H1 (cell line): ENCODE measurements at regions not wholly inside any gene's neighbourhood (a gene's known extent, or its start where the extent isn't known, plus 50 kb on each side); places are given as distances from the start of the nearest gene placed in this dataset.

ENCODE experiments used
- CTCF ChIA-PET: fragments of 300-600 bp; sonication (Branson Sonifier 250); formaldehyde crosslinking; loops from one replicate; lab custom pipeline; 2021; ENCODE audit not compliant: partially characterized antibody; lab: Charles Lee
- POLR2A ChIA-PET: fragments of 300-600 bp; sonication (Branson Sonifier 250); formaldehyde crosslinking; loops from one replicate; lab custom pipeline; 2021; ENCODE audit warnings: inconsistent platforms; ENCODE audit not compliant: partially characterized antibody; lab: Charles Lee
- DNase-seq, 2 experiments: peaks; one replicate each; pipeline versions ENCODE4 v3.0.0 to v3.0.0-alpha.2; 2010 to 2022; ENCODE audit warnings: low spot score in 2 of 2, low read depth in 1 of 2, mixed read lengths in 1 of 2
- FAIRE-seq: peaks from 2 replicates; lab custom pipeline; 2011; peaks lifted over from hg19 to GRCh38; lab: Jason Lieb, UNC
- H2AFZ ChIP-seq: 2 replicates; pipeline ENCODE4 v1.8.1; 2012; ENCODE audit warnings: low read length, inconsistent platforms
- H2AK5ac ChIP-seq: 2 replicates; pipeline ENCODE4 v1.6.1; 2013; ENCODE audit warnings: low read depth, low read length
- H2BK120ac ChIP-seq: replicated peaks from 2 replicates; pipeline ENCODE3; 2013; ENCODE audit warnings: low read depth, low read length, inconsistent platforms
- H2BK12ac ChIP-seq: 2 replicates; pipeline ENCODE4 v1.6.1; 2013; ENCODE audit warnings: low read depth, low read length
- H2BK15ac ChIP-seq: 2 replicates; pipeline ENCODE4 v1.6.1; 2013; ENCODE audit warnings: low read length
- H2BK20ac ChIP-seq: 2 replicates; pipeline ENCODE4 v1.6.1; 2013; ENCODE audit warnings: low read length
- H2BK5ac ChIP-seq: 2 replicates; pipeline ENCODE4 v1.6.1; 2013; ENCODE audit warnings: low read depth, low read length
- H3K14ac ChIP-seq: 2 replicates; pipeline ENCODE4 v1.6.1; 2013; ENCODE audit warnings: inconsistent platforms; ENCODE audit not compliant: insufficient read length
- H3K18ac ChIP-seq: 2 replicates; pipeline ENCODE4 v1.6.1; 2013; ENCODE audit warnings: low read length; ENCODE audit errors: extremely low read depth
- H3K23ac ChIP-seq: 2 replicates; pipeline ENCODE4 v1.6.1; 2013; ENCODE audit warnings: inconsistent platforms; ENCODE audit not compliant: insufficient read length
- H3K23me2 ChIP-seq: 2 replicates; pipeline ENCODE4 v1.6.1; 2013; ENCODE audit warnings: low read depth, low read length
- H3K27ac ChIP-seq: 2 replicates; pipeline ENCODE4 v1.6.1; 2011; ENCODE audit warnings: low read depth, low read length, inconsistent platforms
- H3K27me3 ChIP-seq, 4 experiments: replicated peaks in 1 of 4; 1 replicate in 1 of 4; 2 replicates in 3 of 4; pipeline versions ENCODE4 v1.6.1 to v1.8.1; 2011 to 2013; ENCODE audit warnings: low read length in 3 of 4, mild to moderate bottlenecking in 3 of 4, inconsistent platforms in 2 of 4, mixed read lengths in 2 of 4, moderate library complexity in 1 of 4; ENCODE audit not compliant: control insufficient read depth in 3 of 4, insufficient read depth in 3 of 4; ENCODE audit errors: extremely low read depth in 1 of 4
- H3K36me3 ChIP-seq, 4 experiments: 2 replicates each; pipeline versions ENCODE4 v1.6.1 to v1.8.1; 2011 to 2013; ENCODE audit warnings: mild to moderate bottlenecking in 4 of 4, low read length in 3 of 4, moderate library complexity in 2 of 4, control low read depth in 1 of 4, inconsistent platforms in 1 of 4; ENCODE audit not compliant: insufficient read depth in 4 of 4, control insufficient read depth in 2 of 4
- H3K4ac ChIP-seq: replicated peaks from 2 replicates; pipeline ENCODE3; 2013; ENCODE audit warnings: low read length, low read depth, mixed read lengths, inconsistent platforms; ENCODE audit not compliant: insufficient read length
- H3K4me1 ChIP-seq, 4 experiments: replicated peaks in 1 of 4; 1 replicate in 1 of 4; 2 replicates in 3 of 4; pipeline versions ENCODE4 v1.6.1 to v1.8.1; 2011 to 2013; ENCODE audit warnings: low read length in 3 of 4, inconsistent platforms in 2 of 4, mixed read lengths in 1 of 4; ENCODE audit not compliant: insufficient read depth in 4 of 4, control insufficient read depth in 3 of 4
- H3K4me2 ChIP-seq, 2 experiments: 2 replicates each; pipeline versions ENCODE4 v1.6.1 to v1.8.1; 2011 to 2013; ENCODE audit warnings: low read depth in 2 of 2, low read length in 2 of 2, control low read depth in 1 of 2, inconsistent platforms in 1 of 2, mild to moderate bottlenecking in 1 of 2; ENCODE audit not compliant: insufficient read depth in 1 of 2
- H3K4me3 ChIP-seq, 4 experiments: fragments of 200-600, 300-600 bp in 1 of 4; sonication (generic), shearing (Covaris generic), sonication (Bioruptor Twin) in 1 of 4; 2 replicates each; pipeline versions ENCODE4 v1.5.1 to v1.8.1; 2011 to 2016; ENCODE audit warnings: low read length in 4 of 4, low read depth in 3 of 4, control low read depth in 2 of 4, inconsistent platforms in 2 of 4, mild to moderate bottlenecking in 2 of 4, mixed read lengths in 1 of 4, moderate library complexity in 1 of 4; ENCODE audit not compliant: insufficient read depth in 2 of 4; ENCODE audit errors: extremely low read depth in 1 of 4
- H3K56ac ChIP-seq: replicated peaks from 2 replicates; pipeline ENCODE3; 2013; ENCODE audit warnings: low read depth, mild to moderate bottlenecking, mixed read lengths, low read length, inconsistent platforms; ENCODE audit not compliant: insufficient read length
- H3K79me1 ChIP-seq: 2 replicates; pipeline ENCODE4 v1.6.1; 2013; ENCODE audit warnings: low read depth, low read length, control low read depth
- H3K79me2 ChIP-seq, 2 experiments: 2 replicates each; pipeline versions ENCODE4 v1.6.1 to v1.8.1; 2012 to 2013; ENCODE audit warnings: low read length in 2 of 2, mild to moderate bottlenecking in 2 of 2, inconsistent platforms in 1 of 2; ENCODE audit not compliant: insufficient read depth in 2 of 2, control insufficient read depth in 1 of 2
- H3K9ac ChIP-seq, 4 experiments: replicated peaks in 1 of 4; 1 replicate in 1 of 4; 2 replicates in 3 of 4; pipeline versions ENCODE4 v1.6.1 to v1.8.1; 2011 to 2013; ENCODE audit warnings: low read depth in 3 of 4, low read length in 3 of 4, control low read depth in 2 of 4, mild to moderate bottlenecking in 2 of 4, moderate library complexity in 2 of 4, inconsistent platforms in 1 of 4; ENCODE audit errors: extremely low read depth in 1 of 4
- H3K9me3 ChIP-seq, 2 experiments: 2 replicates each; pipeline versions ENCODE4 v1.6.1 to v1.8.1; 2012 to 2013; ENCODE audit warnings: mild to moderate bottlenecking in 2 of 2, moderate library complexity in 2 of 2, control low read depth in 1 of 2, inconsistent platforms in 1 of 2, low read depth in 1 of 2, low read length in 1 of 2, mixed read lengths in 1 of 2; ENCODE audit not compliant: insufficient read depth in 2 of 2
- H4K20me1 ChIP-seq, 2 experiments: replicated peaks in 1 of 2; 2 replicates each; pipeline versions ENCODE3 to v1.8.1; 2011 to 2013; ENCODE audit warnings: inconsistent platforms in 2 of 2, low read length in 2 of 2, mild to moderate bottlenecking in 1 of 2; ENCODE audit not compliant: insufficient read depth in 2 of 2, control insufficient read depth in 1 of 2
- H4K5ac ChIP-seq: 2 replicates; pipeline ENCODE4 v1.6.1; 2013; ENCODE audit warnings: low read length, low read depth, mixed read lengths, inconsistent platforms; ENCODE audit not compliant: insufficient read length
- H4K8ac ChIP-seq: 2 replicates; pipeline ENCODE4 v1.8.0; 2013; ENCODE audit warnings: mild to moderate bottlenecking, moderate library complexity, low read length, inconsistent platforms; ENCODE audit not compliant: insufficient read depth; ENCODE audit errors: extremely low read depth
- H4K91ac ChIP-seq: replicated peaks from 2 replicates; pipeline ENCODE3; 2013; ENCODE audit warnings: low read length, mixed read lengths, inconsistent platforms; ENCODE audit not compliant: insufficient read length
- ATF3 ChIP-seq: IDR thresholded peaks from 2 replicates; pipeline ENCODE4 v1.6.1; 2011; ENCODE audit warnings: low read depth, mild to moderate bottlenecking, low read length; ENCODE audit not compliant: insufficient read depth
- BACH1 ChIP-seq: IDR thresholded peaks from 2 replicates; pipeline ENCODE4 v1.6.1; 2012; ENCODE audit warnings: low read length, improper control_type of control experiment
- EGR1 ChIP-seq: IDR thresholded peaks from 2 replicates; pipeline ENCODE4 v1.6.1; 2011; ENCODE audit warnings: low read depth, low read length, borderline replicate concordance
- EP300 ChIP-seq, 2 experiments: IDR thresholded peaks; 1 replicate in 1 of 2; 2 replicates in 1 of 2; pipeline ENCODE4 v1.6.1; 2011 to 2012; ENCODE audit warnings: low read depth in 2 of 2, low read length in 2 of 2, mild to moderate bottlenecking in 2 of 2, borderline replicate concordance in 1 of 2, inconsistent platforms in 1 of 2, moderate library complexity in 1 of 2
- EZH2 ChIP-seq: fragments of 200-600 bp; sonication (generic); IDR thresholded peaks from 2 replicates; pipeline ENCODE4 v1.7.1; 2012; ENCODE audit warnings: low read depth, mild to moderate bottlenecking, moderate library complexity, low read length, inconsistent platforms; ENCODE audit not compliant: severe bottlenecking
- GABPA ChIP-seq: IDR thresholded peaks from 2 replicates; pipeline ENCODE4 v1.6.1; 2011; ENCODE audit warnings: mild to moderate bottlenecking, low read length, moderate library complexity, borderline replicate concordance; ENCODE audit not compliant: insufficient read depth
- HDAC2 ChIP-seq, 2 experiments: fragments of 300-600 bp in 1 of 2; sonication (generic) in 1 of 2; IDR thresholded peaks; 2 replicates each; pipeline ENCODE4 v1.6.1; 2011 to 2012; ENCODE audit warnings: low read depth in 2 of 2, low read length in 2 of 2, mild to moderate bottlenecking in 2 of 2, moderate library complexity in 2 of 2, borderline replicate concordance in 1 of 2, inconsistent platforms in 1 of 2
- HDAC6 ChIP-seq: IDR thresholded peaks from one replicate; pipeline ENCODE4 v1.7.1; 2012; ENCODE audit warnings: low read depth, mild to moderate bottlenecking, inconsistent platforms, low read length, moderate library complexity
- RBBP5 ChIP-seq: IDR thresholded peaks from 2 replicates; pipeline ENCODE4 v1.7.1; 2012; ENCODE audit warnings: low read depth, mild to moderate bottlenecking, inconsistent platforms, low read length, moderate library complexity, borderline replicate concordance
- SIN3A ChIP-seq, 2 experiments: IDR thresholded peaks in 1 of 2; conservative IDR thresholded peaks in 1 of 2; 2 replicates each; pipeline ENCODE4 v1.6.1; 2011 to 2012; ENCODE audit warnings: low read length in 2 of 2, improper control_type of control experiment in 1 of 2, low read depth in 1 of 2, mild to moderate bottlenecking in 1 of 2
- SIX5 ChIP-seq: IDR thresholded peaks from 2 replicates; pipeline ENCODE4 v1.6.1; 2011; ENCODE audit warnings: mild to moderate bottlenecking, low read depth, low read length
- SUZ12 ChIP-seq: fragments of 200-600 bp; sonication (generic); IDR thresholded peaks from 2 replicates; pipeline ENCODE4 v1.6.1; 2012; ENCODE audit warnings: mild to moderate bottlenecking, inconsistent platforms, low read length, moderate library complexity, mixed read lengths
- ZNF274 ChIP-seq: IDR thresholded peaks from 2 replicates; pipeline ENCODE4 v1.7.0; 2012; ENCODE audit warnings: low read length, borderline replicate concordance; ENCODE audit errors: extremely low read depth
- WGBS, 2 experiments: shearing (Covaris generic) in 1 of 2; methylation state at CpG; one replicate each; pipeline versions ENCODE4 v1.1.6 to v1.1.7; 2013 to 2015; ENCODE audit warnings: low lambda C conversion rate in 2 of 2, mixed read lengths in 2 of 2, inconsistent platforms in 1 of 2, low coverage in 1 of 2, missing lambda C conversion rate in 1 of 2; ENCODE audit not compliant: insufficient replicate concordance in 2 of 2, insufficient coverage in 1 of 2, insufficient read length in 1 of 2; ENCODE audit errors: extremely low coverage in 1 of 2, missing lambda C conversion rate in 1 of 2; 5-methylcytosine and 5-hydroxymethylcytosine counted together

- no peaks in the 10 kb centered on the region for H3K27me3 ChIP-seq
- H3K4me3 ChIP-seq: no peak overlapping the region
- no peak overlapping the region for H3K4me2 ChIP-seq
- no peak overlapping the region for H2BK12ac ChIP-seq
- no peak overlapping the region for H2AK5ac ChIP-seq
- H4K5ac ChIP-seq: no peak overlapping the region
- no peaks in the 10 kb centered on the region for H3K9me3 ChIP-seq
- no peaks in the 10 kb centered on the region for H3K79me1 ChIP-seq
- H2BK20ac ChIP-seq: no peak overlapping the region
- no peak for FAIRE-seq
- ChIA-PET CTCF (interaction anchor here (0.6 to 1.1 kb wide), 2 partner anchors 12 to 15 kb away, joined by 3 read pairs; no protein-coding TSS in a partner anchor), POLR2A (no interaction called here)
- no peak overlapping the region for H3K9ac ChIP-seq
- no peaks in the 10 kb centered on the region for H3K4me1 ChIP-seq
- no peak overlapping the region for H3K23ac ChIP-seq
- no peak overlapping the region for H3K27ac ChIP-seq
- H3K18ac ChIP-seq: no peak overlapping the region
- H2BK5ac ChIP-seq: no peak overlapping the region
- no peak overlapping the region for H2AFZ ChIP-seq
- no peaks in the 10 kb centered on the region for H4K20me1 ChIP-seq
- no peaks in the 10 kb centered on the region for H3K79me2 ChIP-seq
- no peak overlapping the region for H2BK15ac ChIP-seq
- H3K36me3 ChIP-seq: no peaks in the 10 kb centered on the region
- no peak overlapping the region for H2BK120ac ChIP-seq
- H4K91ac ChIP-seq: no peak overlapping the region
- no peak overlapping the region for H3K4ac ChIP-seq
- no peak overlapping the region for H3K14ac ChIP-seq
- no peak overlapping the region for H4K8ac ChIP-seq
- no peak overlapping the region for H3K56ac ChIP-seq
- DNase-seq: no peak
- no peaks in the 10 kb centered on the region for H3K23me2 ChIP-seq
- WGBS, 2 experiments: 88% methylated on average over 1 of the region's 1 CpG; no CpG with 5 or more reads in 1 of the 2 experiments
- no peak for TF ChIP-seq GABPA
- TF ChIP-seq HDAC2 (IDR thresholded peaks at IDR 0.05; ENCODE audit: borderline replicate concordance in 1 of 2, low read depth in 2 of 2, low read length in 2 of 2): no peak
- TF ChIP-seq EZH2: no peak
- TF ChIP-seq BACH1: no peak
- no peak for TF ChIP-seq ZNF274
- no peak for TF ChIP-seq SIX5
- no peak for TF ChIP-seq RBBP5
- no peak for TF ChIP-seq ATF3
- TF ChIP-seq SIN3A (conservative IDR thresholded peaks at IDR 0.05 in 1 of 2, IDR thresholded peaks at IDR 0.05 in 1 of 2; ENCODE audit: low read depth in 1 of 2, low read length in 2 of 2): no peak
- TF ChIP-seq SUZ12: no peak
- no peak for TF ChIP-seq HDAC6
- TF ChIP-seq EGR1: no peak
- no peak for TF ChIP-seq EP300 (IDR thresholded peaks at IDR 0.05; ENCODE audit: borderline replicate concordance in 1 of 2, low read depth in 2 of 2, low read length in 2 of 2)
Observed at GRCh38 chr12:19901841-19902240, 462.5 kb downstream of the AEBP2 start.
